Tibial artery (tissue), 4 donors: ENCODE measurements at regions not wholly inside any gene's neighbourhood (a gene's known extent, or its start where the extent isn't known, plus 50 kb on each side); places are given as distances from the start of the nearest gene placed in this dataset.
"Not testable (repeated sequence)": the region's sequence is repeated elsewhere in the genome, so short reads cannot be mapped to it uniquely, and the experiment has no call there.

ENCODE experiments used
- DNase-seq, 2 donors: peaks; one replicate each; pipeline ENCODE4 v3.0.0-alpha.2; 2019
- H3K27ac ChIP-seq, 2 donors: fragments of 200-600 bp; sonication (generic) in 1 of 2; 1 replicate in 1 of 2; 2 replicates in 1 of 2; pipeline ENCODE4 v1.5.1; 2018 to 2019; ENCODE audit warnings: mild to moderate bottlenecking in 1 of 2
- H3K27me3 ChIP-seq, 2 donors: fragments of 200-600 bp; sonication (generic) in 1 of 2; one replicate each; pipeline versions ENCODE4 v1.5.1 to v1.6.0; 2016 to 2019
- H3K36me3 ChIP-seq, 3 donors: fragments of 200-600 bp; sonication (generic) in 2 of 3; one replicate each; pipeline ENCODE4 v1.5.1; 2016 to 2019; ENCODE audit warnings: mild to moderate bottlenecking in 2 of 3
- H3K4me1 ChIP-seq, 4 donors: fragments of 200-600 bp; sonication (generic) in 2 of 4; 1 replicate in 3 of 4; 2 replicates in 1 of 4; pipeline ENCODE4 v1.5.1; 2016 to 2019
- H3K4me3 ChIP-seq, 2 donors: fragments of 200-600 bp; sonication (generic) in 1 of 2; 1 replicate in 1 of 2; 2 replicates in 1 of 2; pipeline ENCODE4 v1.5.1; 2018 to 2019; ENCODE audit warnings: mild to moderate bottlenecking in 2 of 2
- H3K9me3 ChIP-seq, 3 donors: fragments of 200-600 bp; sonication (generic) in 1 of 3; one replicate each; pipeline ENCODE4 v1.5.1; 2016 to 2019
- CTCF ChIP-seq, 2 experiments: fragments of 200-600 bp in 1 of 2; fragments of 450-650 bp in 1 of 2; IDR thresholded peaks; one replicate each; pipeline ENCODE4 v1.5.1; 2017 to 2019; ENCODE audit warnings: antibody characterized with exemption in 2 of 2, mild to moderate bottlenecking in 1 of 2, moderate library complexity in 1 of 2
- intact Hi-C: fragments of 100-400 bp; cut with DNase I; formaldehyde crosslinking; loops from one replicate; pipeline ENCODE4 v1.15.0; 2023; ENCODE audit warnings: low total_unique reads

GRCh38 chr21:28393279-28393678 lies 599.4 kb downstream of the LTN1 start:
- no peaks in the 10 kb centered on the region for H3K27me3 ChIP-seq
- no peaks in the 10 kb centered on the region for H3K9me3 ChIP-seq
- DNase-seq: no peak
- intact Hi-C loops: no loop called here
- H3K4me3 ChIP-seq: no peak overlapping the region
- H3K4me1 ChIP-seq: no peaks in the 10 kb centered on the region
- TF ChIP-seq CTCF (IDR thresholded peaks at IDR 0.05): no peak
- H3K36me3 ChIP-seq: no peaks in the 10 kb centered on the region
- H3K27ac ChIP-seq: no peak overlapping the region

DNA sequence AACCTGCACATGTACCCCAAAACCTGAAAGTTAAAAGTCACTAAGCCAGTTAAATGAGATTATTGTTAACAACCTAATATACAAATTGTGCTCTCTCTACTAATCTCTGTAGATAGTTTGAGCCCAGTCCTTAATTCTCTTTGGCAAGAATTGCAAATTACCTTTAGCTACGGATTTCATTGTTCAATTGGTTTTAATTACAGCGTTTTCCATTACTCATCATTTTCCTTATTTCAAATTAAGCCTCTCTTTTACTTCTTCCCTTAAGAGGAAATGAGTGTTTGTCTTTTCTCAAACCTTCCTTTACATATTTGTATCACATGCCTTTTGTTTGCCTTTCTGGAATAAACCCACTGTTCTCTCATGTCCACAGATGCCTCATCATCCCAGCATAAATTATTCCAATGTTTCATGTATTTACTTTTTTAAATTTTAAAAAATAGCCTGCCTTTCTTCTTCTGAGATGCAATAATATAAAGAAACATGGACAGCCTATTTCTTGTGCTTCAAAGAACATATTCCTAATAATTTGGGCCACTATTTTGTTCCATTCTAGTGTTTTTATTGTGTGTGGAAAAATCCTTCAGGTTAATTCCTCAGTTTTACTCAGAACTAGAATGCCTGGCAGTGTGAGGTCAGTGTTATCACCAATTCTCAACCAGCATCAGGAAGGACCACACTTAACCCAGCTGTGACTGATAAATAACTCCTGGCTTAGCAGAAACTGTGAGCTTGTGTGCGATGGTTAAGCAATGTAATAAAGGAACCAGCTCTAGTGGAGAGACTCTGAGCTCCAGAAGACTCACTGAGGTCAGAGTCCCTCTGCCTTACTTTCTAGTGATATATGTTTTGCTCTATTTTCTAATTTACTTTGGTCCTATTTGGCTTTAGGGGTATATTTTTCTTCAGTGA lies 600.5 kb downstream of the LTN1 start:
- Histone ChIP-seq H3K9me3 (no peaks in the 10 kb centered on the region), H3K4me1 (no peaks in the 10 kb centered on the region), H3K36me3 (no peaks in the 10 kb centered on the region), H3K27me3 (no peaks in the 10 kb centered on the region), H3K27ac (no peak overlapping the region), H3K4me3 (no peak overlapping the region)
- no peak for DNase-seq
- TF ChIP-seq CTCF (IDR thresholded peaks at IDR 0.05): no peak
- intact Hi-C loops: no loop called here

DNA sequence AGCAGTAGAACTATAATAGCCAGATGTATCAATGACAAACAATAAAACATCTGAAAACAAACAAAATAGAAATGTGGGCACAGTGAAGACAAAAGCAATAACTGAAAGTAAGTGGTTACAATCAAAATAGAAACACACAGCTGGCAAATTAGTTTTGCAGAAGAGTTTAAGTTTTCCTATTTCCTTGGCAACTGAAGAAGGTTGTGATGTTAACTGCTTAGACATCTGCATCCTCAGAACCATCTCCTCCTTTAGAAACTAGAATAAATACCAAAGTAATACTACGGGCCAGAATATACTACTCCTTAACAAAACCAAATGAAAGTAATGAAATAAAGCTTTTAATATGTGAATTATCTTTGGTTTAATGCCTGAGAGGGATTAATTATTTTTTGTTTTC lies 605.5 kb downstream of the LTN1 start:
- no peaks in the 10 kb centered on the region for H3K36me3 ChIP-seq
- intact Hi-C loops: no loop called here
- H3K27ac ChIP-seq: no peak overlapping the region
- H3K9me3 ChIP-seq: no peaks in the 10 kb centered on the region
- no peak for TF ChIP-seq CTCF (IDR thresholded peaks at IDR 0.05)
- DNase-seq: no peak
- H3K27me3 ChIP-seq: no peaks in the 10 kb centered on the region
- no peaks in the 10 kb centered on the region for H3K4me1 ChIP-seq
- H3K4me3 ChIP-seq: no peak overlapping the region

- H3K9me3 ChIP-seq: no peaks in the 10 kb centered on the region
- H3K27ac ChIP-seq: no peak overlapping the region
- no peaks in the 10 kb centered on the region for H3K27me3 ChIP-seq
- intact Hi-C loops: no loop called here
- no peak for TF ChIP-seq CTCF (IDR thresholded peaks at IDR 0.05)
- H3K4me1 ChIP-seq: no peaks in the 10 kb centered on the region
- DNase-seq: no peak
- no peaks in the 10 kb centered on the region for H3K36me3 ChIP-seq
- no peak overlapping the region for H3K4me3 ChIP-seq
Observed at GRCh38 chr21:28385845-28386244, 606.8 kb downstream of the LTN1 start.

DNA sequence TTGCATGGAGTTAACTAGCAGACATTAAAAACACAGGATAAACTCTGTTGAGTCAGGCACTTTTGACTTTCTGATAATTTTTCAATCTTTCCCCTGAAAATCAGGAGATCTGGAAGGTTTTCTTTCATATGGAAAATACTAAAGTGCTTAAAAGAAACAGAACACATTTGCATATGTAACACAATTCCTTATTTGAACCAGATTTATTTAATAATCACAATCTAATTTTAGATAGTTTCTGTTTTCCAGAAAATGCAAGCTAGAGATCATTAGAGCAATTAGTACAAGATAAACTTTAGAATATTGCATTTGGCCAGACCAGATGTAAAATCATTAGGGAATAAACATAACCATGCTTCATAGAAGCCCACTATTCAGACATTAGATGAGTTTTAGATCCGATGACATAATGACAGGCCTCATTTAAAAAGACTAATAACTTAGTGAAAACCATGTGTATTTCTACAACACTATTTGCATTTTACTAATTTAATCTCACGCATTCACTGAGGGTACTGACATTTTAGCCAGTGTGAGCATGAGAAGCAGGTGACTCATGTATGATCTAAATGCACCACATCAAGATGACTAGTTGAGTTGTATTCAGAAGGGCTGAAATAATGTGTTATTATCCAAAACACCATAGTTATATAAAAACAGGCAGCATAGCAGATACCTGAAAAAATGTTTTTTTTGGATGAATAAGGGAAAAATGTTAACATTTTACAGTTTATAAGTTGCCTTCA lies 611.5 kb downstream of the LTN1 start:
- H3K9me3 ChIP-seq, H3K36me3 ChIP-seq, H3K4me1 ChIP-seq, DNase-seq, H3K27me3 ChIP-seq, H3K27ac ChIP-seq, intact Hi-C loops, H3K4me3 ChIP-seq: not testable (repeated sequence)

DNA sequence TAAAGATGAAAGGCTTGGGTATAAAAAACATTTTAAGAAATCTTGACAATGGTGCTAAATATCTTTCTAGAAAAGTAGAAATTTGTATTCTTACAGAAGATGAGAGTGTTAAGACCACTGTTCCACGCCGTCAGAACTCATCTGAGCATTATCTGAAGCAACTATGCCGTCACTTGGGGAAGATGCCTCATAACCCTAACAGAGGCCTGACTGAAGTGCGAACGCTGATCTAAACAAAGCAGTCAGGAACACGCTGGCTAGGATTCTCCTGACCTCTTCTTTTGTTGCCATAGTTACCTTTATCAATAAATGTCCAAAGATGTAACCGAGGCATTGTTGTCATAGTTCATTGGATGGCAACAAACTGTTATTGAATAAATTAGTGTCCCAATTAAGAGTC lies 612.4 kb downstream of the LTN1 start:
- no peaks in the 10 kb centered on the region for H3K36me3 ChIP-seq
- TF ChIP-seq CTCF (IDR thresholded peaks at IDR 0.05): no peak
- no peak overlapping the region for H3K27ac ChIP-seq
- no peaks in the 10 kb centered on the region for H3K27me3 ChIP-seq
- DNase-seq: no peak
- H3K4me1 ChIP-seq: peaks cover 0 to 7% (median 0%) of the 10 kb centered on the region in 4 donors
- intact Hi-C loops: no loop called here
- H3K9me3 ChIP-seq: no peaks in the 10 kb centered on the region
- no peak overlapping the region for H3K4me3 ChIP-seq
